ENCODE measurements at regions not wholly inside any gene's neighbourhood (a gene's known extent, or its start where the extent isn't known, plus 50 kb on each side); places are given as distances from the start of the nearest gene placed in this dataset.
"Not testable (repeated sequence)": the region's sequence is repeated elsewhere in the genome, so short reads cannot be mapped to it uniquely, and the experiment has no call there.

DNA sequence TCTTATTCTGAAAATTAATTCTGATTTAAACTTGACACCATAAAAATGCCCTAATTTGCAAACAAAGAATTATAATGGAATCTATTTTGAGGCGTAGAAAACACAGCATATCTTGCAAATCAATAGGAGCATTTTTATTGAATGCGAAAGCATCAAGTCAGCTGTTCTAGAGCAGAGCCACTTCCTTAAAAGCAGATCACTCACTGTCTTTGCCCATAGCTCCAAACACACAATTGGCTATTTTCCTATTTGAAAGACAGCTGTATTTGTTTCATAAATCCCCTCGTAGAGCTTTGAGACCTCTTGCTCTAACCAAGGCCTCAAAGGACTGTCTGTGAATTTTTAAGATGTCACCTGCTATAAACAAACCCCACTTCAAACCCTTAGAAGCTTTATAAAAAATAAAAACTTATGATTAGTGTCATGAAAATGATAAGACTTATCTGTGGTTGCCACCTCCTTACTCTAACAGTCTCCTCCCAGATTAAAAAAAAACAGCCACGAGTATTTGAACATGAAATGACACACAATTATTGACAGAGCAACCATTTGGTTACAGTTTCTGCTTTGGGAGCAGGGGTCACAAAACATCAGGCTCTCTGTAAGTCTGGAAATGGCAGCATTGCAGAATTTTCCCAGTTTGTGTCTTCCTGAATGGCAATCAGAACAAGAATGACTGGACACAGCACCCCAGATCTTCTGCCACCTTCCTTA lies 75.6 kb upstream of the RASEF start:
- DNase-seq (ENCODE audit: low spot score): no peak

- DNase-seq (ENCODE audit: low spot score): no peak
Observed at GRCh38 chr9:83133316-83133715, 70.4 kb upstream of the RASEF start.

- no peak for DNase-seq (ENCODE audit: low spot score)
Observed at GRCh38 chr9:83132768-83133167, 69.8 kb upstream of the RASEF start.

DNA sequence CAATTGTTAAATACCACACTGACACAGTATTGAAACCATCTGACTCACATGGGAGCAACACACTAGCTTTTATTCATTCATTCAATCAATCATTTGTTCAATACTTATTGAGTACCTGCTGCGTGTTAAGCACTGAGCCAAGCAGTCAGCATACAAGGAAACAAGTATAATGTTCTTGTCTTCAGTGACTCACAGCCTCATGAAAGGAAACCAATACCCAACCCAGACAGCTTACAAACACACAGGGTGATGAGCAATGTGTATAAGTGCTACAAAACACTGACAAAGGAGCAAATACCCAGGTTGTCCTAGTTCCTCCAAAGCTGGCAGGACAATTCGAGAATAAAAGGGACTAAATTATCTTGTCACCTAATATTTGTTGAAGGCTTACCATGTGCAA lies 67.6 kb upstream of the RASEF start:
- no peak for DNase-seq (ENCODE audit: low spot score)

- DNase-seq (ENCODE audit: low spot score): no peak
Observed at GRCh38 chr9:83125671-83126070, 62.7 kb upstream of the RASEF start.

DNA sequence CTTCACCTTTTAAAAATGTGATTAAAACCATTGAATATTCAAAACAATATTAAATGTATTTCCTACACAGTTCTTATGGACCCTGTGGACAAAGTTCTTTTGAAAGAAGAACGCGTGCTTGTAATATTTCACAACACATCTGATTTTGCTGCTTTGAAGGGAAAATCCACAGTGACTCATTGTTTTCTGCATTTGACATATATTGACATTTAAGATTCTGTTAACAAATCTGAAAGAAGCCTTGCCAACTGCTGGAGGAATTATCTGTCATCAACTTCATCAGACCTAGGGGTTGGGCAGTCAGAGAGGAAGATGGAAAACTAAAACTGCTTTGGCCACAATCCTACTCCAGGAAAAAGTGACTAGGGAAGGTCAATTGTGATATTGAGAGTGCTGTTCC lies 56.9 kb upstream of the RASEF start:
- DNase-seq (ENCODE audit: low spot score): no peak

DNA sequence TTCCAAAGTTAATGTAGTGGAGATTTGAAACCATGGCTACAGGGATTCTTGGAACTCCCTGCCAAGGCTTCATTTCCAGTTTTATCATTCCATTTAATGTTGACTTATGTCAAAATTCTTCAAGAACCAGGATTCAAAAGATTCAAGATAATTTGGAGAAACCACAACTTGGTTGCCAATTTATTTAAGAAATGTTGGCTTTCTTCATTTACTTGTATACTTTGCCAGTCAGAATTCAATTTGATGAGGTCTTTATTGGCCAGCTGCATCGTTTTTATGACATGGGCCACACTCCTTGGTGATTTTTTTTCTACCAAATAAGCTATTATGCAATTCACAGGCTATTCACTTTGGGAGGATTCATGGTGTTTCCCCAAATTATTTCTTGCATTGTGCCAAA lies 53.1 kb upstream of the RASEF start:
- no peak for DNase-seq (ENCODE audit: low spot score)

DNA sequence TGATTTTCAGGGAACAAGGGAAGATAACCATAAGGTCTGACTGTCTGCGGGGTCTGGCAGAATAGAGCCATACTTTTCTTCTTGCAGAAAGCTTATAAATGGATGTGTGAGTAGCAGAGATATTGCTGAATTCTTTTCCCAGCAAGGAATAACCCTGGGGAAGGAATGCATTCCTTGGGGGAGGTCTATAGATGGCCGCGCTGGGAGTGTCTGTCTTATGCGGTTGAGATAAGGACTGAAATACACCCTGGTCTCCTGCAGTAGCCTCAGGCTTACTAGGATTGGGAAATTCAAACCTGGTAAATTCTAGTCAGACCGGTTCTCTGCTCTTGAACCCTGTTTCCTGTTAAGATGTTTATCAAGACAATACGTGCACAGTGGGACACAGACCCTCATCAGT lies 50.5 kb upstream of the RASEF start:
- not testable (repeated sequence) for DNase-seq (ENCODE audit: low spot score)

All from SW480 (cell line).